Endodermal cell (in vitro differentiated cells): ENCODE measurements at regions not wholly inside any gene's neighbourhood (a gene's known extent, or its start where the extent isn't known, plus 50 kb on each side); places are given as distances from the start of the nearest gene placed in this dataset.

Experiments used
- DNase-seq: peaks from one replicate; pipeline ENCODE4 v3.0.0-alpha.2; 2017
- H3K27ac ChIP-seq: 2 replicates; pipeline ENCODE4 v1.5.1; 2013; ENCODE audit warnings: mild to moderate bottlenecking, low read depth, low read length, moderate library complexity
- H3K27me3 ChIP-seq: 2 replicates; pipeline ENCODE4 v1.6.1; 2013; ENCODE audit warnings: mild to moderate bottlenecking, low read length, moderate library complexity; ENCODE audit not compliant: insufficient read depth, control insufficient read depth, poor library complexity, severe bottlenecking
- H3K36me3 ChIP-seq: 2 replicates; pipeline ENCODE4 v1.7.0; 2013; ENCODE audit warnings: mild to moderate bottlenecking, low read length, moderate library complexity; ENCODE audit not compliant: control insufficient read depth, insufficient read depth
- H3K4me1 ChIP-seq: one replicate; pipeline ENCODE4 v1.7.0; 2013; ENCODE audit warnings: low read length; ENCODE audit not compliant: control insufficient read depth, insufficient read depth
- H3K4me3 ChIP-seq: 2 replicates; pipeline ENCODE4 v1.5.1; 2013; ENCODE audit warnings: mild to moderate bottlenecking, low read length, moderate library complexity
- H3K9ac ChIP-seq: 2 replicates; pipeline ENCODE4 v1.6.1; 2013; ENCODE audit warnings: mild to moderate bottlenecking, low read length, moderate library complexity; ENCODE audit not compliant: poor library complexity, severe bottlenecking; ENCODE audit errors: extremely low read depth
- H3K9me3 ChIP-seq: 2 replicates; pipeline ENCODE4 v1.6.1; 2013; ENCODE audit warnings: mild to moderate bottlenecking, low read length, moderate library complexity; ENCODE audit not compliant: control insufficient read depth
- H3K27ac Mint-ChIP-seq: 2 replicates; pipeline ENCODE4 v1.8.0; 2020; ENCODE audit warnings: mixed read lengths
- H3K27me3 Mint-ChIP-seq: 2 replicates; pipeline ENCODE4 v1.8.0; 2021; ENCODE audit warnings: mild to moderate bottlenecking, mixed read lengths; ENCODE audit not compliant: insufficient read depth
- H3K36me3 Mint-ChIP-seq: 2 replicates; pipeline ENCODE4 v1.8.0; 2020; ENCODE audit warnings: low read depth, mixed read lengths
- H3K4me1 Mint-ChIP-seq: 2 replicates; pipeline ENCODE4 v1.8.0; 2020; ENCODE audit warnings: mixed read lengths
- H3K4me3 Mint-ChIP-seq: 2 replicates; pipeline ENCODE4 v1.8.0; 2020; ENCODE audit warnings: mild to moderate bottlenecking, moderate library complexity, mixed read lengths
- H3K9me3 Mint-ChIP-seq: 2 replicates; pipeline ENCODE4 v1.8.0; 2020; ENCODE audit warnings: mild to moderate bottlenecking, mixed read lengths
- WGBS, 2 experiments: methylation state at CpG; one replicate each; pipeline versions ENCODE4 v1.1.5 to v1.1.7; 2013; ENCODE audit warnings: missing lambda C conversion rate in 2 of 2, mixed read lengths in 1 of 2; ENCODE audit not compliant: insufficient coverage in 1 of 2, insufficient read length in 1 of 2; 5-methylcytosine and 5-hydroxymethylcytosine counted together
- TF ChIP-seq, protein P1 (sequence below): fragments of 200-600 bp; sonication (generic); conservative IDR thresholded peaks from 2 replicates; pipeline ENCODE4 v1.5.0; 2021; ENCODE audit warnings: antibody characterized with exemption, mild to moderate bottlenecking

DNA sequence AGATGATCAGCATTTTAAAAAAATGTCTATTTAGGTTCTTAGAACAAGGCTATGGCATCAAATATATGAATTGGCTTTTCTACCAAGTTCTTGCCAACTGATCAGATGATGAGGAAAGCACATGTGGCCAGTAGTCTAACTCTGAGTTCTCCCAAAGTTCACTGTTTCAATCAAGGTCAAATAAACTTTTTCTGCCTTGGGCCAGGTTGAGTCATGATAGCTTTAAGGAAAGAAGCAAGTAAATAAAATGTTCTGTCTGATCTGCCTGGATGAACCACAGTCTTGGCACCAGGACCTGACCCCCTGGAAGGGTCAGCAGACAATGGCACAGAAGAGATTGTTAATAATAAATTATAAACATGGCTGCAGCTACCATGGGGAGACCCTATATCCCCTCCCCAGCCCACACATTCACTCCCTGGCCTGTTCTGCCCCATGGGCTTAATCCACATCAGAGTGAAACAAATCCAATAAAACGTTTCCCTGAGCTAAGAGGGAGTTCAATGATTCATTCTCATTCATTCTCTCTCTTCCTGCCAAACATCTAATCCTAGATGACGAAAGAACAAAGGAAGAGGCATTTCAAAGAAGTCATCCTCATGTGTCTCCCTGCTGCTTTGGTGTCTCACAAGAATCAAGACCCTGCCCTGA lies 661.6 kb downstream of the DHX35 start:
- TF ChIP-seq, protein P1, sequence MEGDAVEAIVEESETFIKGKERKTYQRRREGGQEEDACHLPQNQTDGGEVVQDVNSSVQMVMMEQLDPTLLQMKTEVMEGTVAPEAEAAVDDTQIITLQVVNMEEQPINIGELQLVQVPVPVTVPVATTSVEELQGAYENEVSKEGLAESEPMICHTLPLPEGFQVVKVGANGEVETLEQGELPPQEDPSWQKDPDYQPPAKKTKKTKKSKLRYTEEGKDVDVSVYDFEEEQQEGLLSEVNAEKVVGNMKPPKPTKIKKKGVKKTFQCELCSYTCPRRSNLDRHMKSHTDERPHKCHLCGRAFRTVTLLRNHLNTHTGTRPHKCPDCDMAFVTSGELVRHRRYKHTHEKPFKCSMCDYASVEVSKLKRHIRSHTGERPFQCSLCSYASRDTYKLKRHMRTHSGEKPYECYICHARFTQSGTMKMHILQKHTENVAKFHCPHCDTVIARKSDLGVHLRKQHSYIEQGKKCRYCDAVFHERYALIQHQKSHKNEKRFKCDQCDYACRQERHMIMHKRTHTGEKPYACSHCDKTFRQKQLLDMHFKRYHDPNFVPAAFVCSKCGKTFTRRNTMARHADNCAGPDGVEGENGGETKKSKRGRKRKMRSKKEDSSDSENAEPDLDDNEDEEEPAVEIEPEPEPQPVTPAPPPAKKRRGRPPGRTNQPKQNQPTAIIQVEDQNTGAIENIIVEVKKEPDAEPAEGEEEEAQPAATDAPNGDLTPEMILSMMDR = no peak
- Mint-ChIP-seq H3K36me3 (no peaks in the 10 kb centered on the region), H3K4me1 (peaks cover 6% of the 10 kb centered on the region), H3K27ac (no peak overlapping the region), H3K4me3 (no peak overlapping the region), H3K27me3 (no peaks in the 10 kb centered on the region), H3K9me3 (no peaks in the 10 kb centered on the region)
- H3K27ac ChIP-seq = no peak overlapping the region
- H3K4me1 ChIP-seq = no peaks in the 10 kb centered on the region
- no peak overlapping the region for H3K9ac ChIP-seq
- no peak overlapping the region for H3K4me3 ChIP-seq
- no peaks in the 10 kb centered on the region for H3K9me3 ChIP-seq
- H3K36me3 ChIP-seq = no peaks in the 10 kb centered on the region
- no peaks in the 10 kb centered on the region for H3K27me3 ChIP-seq
- no peak for DNase-seq
- WGBS, 2 experiments = 61% methylated on average over 2 of the region's 2 CpGs; no CpG with 5 or more reads in 1 of the 2 experiments

DNA sequence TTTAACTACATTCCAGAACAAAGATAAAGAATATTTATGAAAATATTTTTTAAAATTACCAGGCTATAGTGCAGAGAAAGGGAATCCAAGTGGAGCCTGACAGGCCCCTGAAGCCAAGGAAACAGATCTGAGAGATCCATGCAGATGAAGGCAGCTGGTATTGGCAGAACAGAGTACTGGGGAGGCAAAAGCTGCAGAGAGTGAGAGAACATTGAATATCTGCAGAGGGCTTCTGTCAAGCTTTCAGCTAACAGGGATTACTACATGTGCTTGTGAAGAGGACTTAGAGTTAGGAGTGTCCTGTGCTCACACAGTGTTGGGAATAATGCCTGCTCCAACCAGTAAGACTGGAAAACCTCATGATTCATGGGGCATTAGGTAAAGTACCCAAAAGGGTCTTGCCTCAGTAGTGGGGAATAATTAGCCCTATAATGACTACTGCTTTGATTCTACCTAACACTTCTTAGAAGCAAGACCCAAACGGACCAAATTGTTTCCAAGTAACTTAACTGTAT lies 657.2 kb downstream of the DHX35 start:
- Mint-ChIP-seq H3K4me1 (peaks cover 6% of the 10 kb centered on the region), H3K4me3 (no peak overlapping the region), H3K27me3 (no peaks in the 10 kb centered on the region), H3K36me3 (no peaks in the 10 kb centered on the region), H3K27ac (no peak overlapping the region), H3K9me3 (no peaks in the 10 kb centered on the region)
- no peaks in the 10 kb centered on the region for H3K9me3 ChIP-seq
- H3K27me3 ChIP-seq = no peaks in the 10 kb centered on the region
- DNase-seq = no peak
- no peaks in the 10 kb centered on the region for H3K4me1 ChIP-seq
- H3K4me3 ChIP-seq = no peak overlapping the region
- no peak overlapping the region for H3K9ac ChIP-seq
- WGBS, 2 experiments = 50 to 61% methylated on average over 1 of the region's 1 CpG
- no peak overlapping the region for H3K27ac ChIP-seq
- TF ChIP-seq, protein P1 = no peak
- no peaks in the 10 kb centered on the region for H3K36me3 ChIP-seq

DNA sequence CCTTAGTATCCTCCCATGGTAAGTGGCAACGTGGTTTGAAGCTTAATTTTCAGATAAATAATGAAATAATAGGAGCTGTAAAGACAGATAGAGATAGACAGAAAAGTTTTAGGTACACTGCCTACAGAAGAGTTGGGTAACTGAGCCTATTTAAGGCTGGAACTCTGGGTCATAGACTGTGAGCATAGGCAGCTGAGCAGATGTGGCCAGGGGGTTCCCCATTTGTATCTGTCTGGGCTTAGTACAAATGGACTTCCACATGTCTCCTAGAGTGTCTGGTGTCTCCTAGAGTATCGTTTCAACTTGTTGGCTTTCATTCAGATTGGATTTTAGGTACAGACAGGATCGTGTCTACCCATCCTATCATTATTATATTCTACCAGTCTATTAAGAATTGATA lies 649.8 kb downstream of the DHX35 start:
- Histone ChIP-seq H3K27ac (no peak overlapping the region), H3K9ac (no peak overlapping the region), H3K4me1 (no peaks in the 10 kb centered on the region), H3K36me3 (no peaks in the 10 kb centered on the region), H3K4me3 (no peak overlapping the region), H3K27me3 (peaks cover 6% of the 10 kb centered on the region), H3K9me3 (peaks cover 5% of the 10 kb centered on the region)
- Mint-ChIP-seq H3K27me3 (peaks cover 2% of the 10 kb centered on the region), H3K9me3 (peaks cover 8% of the 10 kb centered on the region), H3K27ac (no peak overlapping the region), H3K36me3 (no peaks in the 10 kb centered on the region), H3K4me3 (no peak overlapping the region), H3K4me1 (no peaks in the 10 kb centered on the region)
- DNase-seq = no peak
- 29 to 71% methylated on average over 1 to 2 of the region's 3 CpGs for WGBS, 2 experiments
- TF ChIP-seq, protein P1 = no peak
